ENCODE measurements at regions not wholly inside any gene's neighbourhood (a gene's known extent, or its start where the extent isn't known, plus 50 kb on each side); places are given as distances from the start of the nearest gene placed in this dataset.

- DNase-seq (ENCODE audit: insufficient read length, low spot score) (no peak), FAIRE-seq (no peak)
- TF ChIP-seq, protein P1, sequence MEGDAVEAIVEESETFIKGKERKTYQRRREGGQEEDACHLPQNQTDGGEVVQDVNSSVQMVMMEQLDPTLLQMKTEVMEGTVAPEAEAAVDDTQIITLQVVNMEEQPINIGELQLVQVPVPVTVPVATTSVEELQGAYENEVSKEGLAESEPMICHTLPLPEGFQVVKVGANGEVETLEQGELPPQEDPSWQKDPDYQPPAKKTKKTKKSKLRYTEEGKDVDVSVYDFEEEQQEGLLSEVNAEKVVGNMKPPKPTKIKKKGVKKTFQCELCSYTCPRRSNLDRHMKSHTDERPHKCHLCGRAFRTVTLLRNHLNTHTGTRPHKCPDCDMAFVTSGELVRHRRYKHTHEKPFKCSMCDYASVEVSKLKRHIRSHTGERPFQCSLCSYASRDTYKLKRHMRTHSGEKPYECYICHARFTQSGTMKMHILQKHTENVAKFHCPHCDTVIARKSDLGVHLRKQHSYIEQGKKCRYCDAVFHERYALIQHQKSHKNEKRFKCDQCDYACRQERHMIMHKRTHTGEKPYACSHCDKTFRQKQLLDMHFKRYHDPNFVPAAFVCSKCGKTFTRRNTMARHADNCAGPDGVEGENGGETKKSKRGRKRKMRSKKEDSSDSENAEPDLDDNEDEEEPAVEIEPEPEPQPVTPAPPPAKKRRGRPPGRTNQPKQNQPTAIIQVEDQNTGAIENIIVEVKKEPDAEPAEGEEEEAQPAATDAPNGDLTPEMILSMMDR (IDR thresholded peaks at IDR 0.05; ENCODE audit: insufficient read depth, missing control alignments): no peak
Observed at GRCh38 chr7:47092336-47092735, 489.6 kb downstream of the TNS3 start.

- TF ChIP-seq, protein P1 (IDR thresholded peaks at IDR 0.05; ENCODE audit: insufficient read depth, missing control alignments): no peak
- FAIRE-seq: no peak
- DNase-seq (ENCODE audit: insufficient read length, low spot score): no peak
Observed at GRCh38 chr7:47091141-47091540, 490.8 kb downstream of the TNS3 start.

DNA sequence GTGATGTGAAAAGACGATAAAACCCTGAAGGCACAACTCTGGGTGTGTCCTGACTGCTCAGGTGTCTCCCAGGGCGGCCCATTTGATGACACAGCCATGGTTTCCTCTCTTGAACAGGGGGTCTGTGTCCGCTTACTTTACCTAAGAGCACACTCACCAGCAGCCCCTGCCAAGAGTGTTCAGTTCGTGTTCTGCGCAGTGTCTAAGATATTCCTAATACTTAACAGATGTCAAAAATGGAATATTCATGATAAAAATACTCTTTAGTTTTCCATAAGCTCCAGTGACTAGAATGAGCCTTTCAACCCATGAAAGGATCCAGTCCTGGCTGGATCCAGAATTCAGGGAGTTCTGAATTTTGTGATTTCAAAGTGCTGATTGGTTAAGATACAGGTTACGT, 492.4 kb downstream of the TNS3 start:
- DNase-seq (ENCODE audit: insufficient read length, low spot score) (no peak), FAIRE-seq (no peak)
- TF ChIP-seq, protein P1 (IDR thresholded peaks at IDR 0.05; ENCODE audit: insufficient read depth, missing control alignments): no peak

- no peak for FAIRE-seq
- TF ChIP-seq, protein P1 (IDR thresholded peaks at IDR 0.05; ENCODE audit: insufficient read depth, missing control alignments): no peak
- no peak for DNase-seq (ENCODE audit: insufficient read length, low spot score)
Observed at GRCh38 chr7:47089068-47089417, 492.9 kb downstream of the TNS3 start.

- peak; percentile 29 for DNase-seq (ENCODE audit: insufficient read length, low spot score)
- FAIRE-seq: no peak
- TF ChIP-seq, protein P1 (IDR thresholded peaks at IDR 0.05; ENCODE audit: insufficient read depth, missing control alignments): peak; percentile 84
Observed at GRCh38 chr7:47088329-47089067, 493.4 kb downstream of the TNS3 start.

GRCh38 chr7:47087866-47088265, 494.0 kb downstream of the TNS3 start:
- no peak for FAIRE-seq
- TF ChIP-seq, protein P1 (IDR thresholded peaks at IDR 0.05; ENCODE audit: insufficient read depth, missing control alignments): no peak
- DNase-seq (ENCODE audit: insufficient read length, low spot score): no peak

GRCh38 chr7:47085491-47086275, 496.2 kb downstream of the TNS3 start:
- FAIRE-seq (no peak), DNase-seq (ENCODE audit: insufficient read length, low spot score) (no peak)
- TF ChIP-seq, protein P1 (IDR thresholded peaks at IDR 0.05; ENCODE audit: insufficient read depth, missing control alignments): no peak
